Astrocyte of the cerebellum (primary cell): ENCODE measurements at regions not wholly inside any gene's neighbourhood (a gene's known extent, or its start where the extent isn't known, plus 50 kb on each side); places are given as distances from the start of the nearest gene placed in this dataset.
A peak's percentile ranks its signal among the peaks of the same experiment; 100 is the strongest.

Source experiments
- DNase-seq: peaks from one replicate; pipeline ENCODE4 v3.0.0-alpha.2; 2011; ENCODE audit warnings: low read depth
- H3K4me3 ChIP-seq: 2 replicates; pipeline ENCODE4 v1.5.1; 2011; ENCODE audit warnings: mild to moderate bottlenecking, low read depth, low read length, moderate library complexity
- CTCF ChIP-seq: IDR thresholded peaks from 2 replicates; pipeline ENCODE4 v1.5.1; 2012; ENCODE audit warnings: low read length, low read depth, moderate library complexity, mild to moderate bottlenecking; ENCODE audit errors: missing control alignments
- in situ Hi-C: cut with HindIII; loops from 2 replicates; pipeline ENCODE4 v1.10.0; 2017; ENCODE audit warnings: low sequenced_read_pairs

- no peak overlapping the region for H3K4me3 ChIP-seq
- in situ Hi-C loops, result no loop called here
- no peak for DNase-seq
- no peak for TF ChIP-seq CTCF
Measured at GRCh38 chr21:41682719-41683179, 84.1 kb downstream of the RIPK4 start.

DNA sequence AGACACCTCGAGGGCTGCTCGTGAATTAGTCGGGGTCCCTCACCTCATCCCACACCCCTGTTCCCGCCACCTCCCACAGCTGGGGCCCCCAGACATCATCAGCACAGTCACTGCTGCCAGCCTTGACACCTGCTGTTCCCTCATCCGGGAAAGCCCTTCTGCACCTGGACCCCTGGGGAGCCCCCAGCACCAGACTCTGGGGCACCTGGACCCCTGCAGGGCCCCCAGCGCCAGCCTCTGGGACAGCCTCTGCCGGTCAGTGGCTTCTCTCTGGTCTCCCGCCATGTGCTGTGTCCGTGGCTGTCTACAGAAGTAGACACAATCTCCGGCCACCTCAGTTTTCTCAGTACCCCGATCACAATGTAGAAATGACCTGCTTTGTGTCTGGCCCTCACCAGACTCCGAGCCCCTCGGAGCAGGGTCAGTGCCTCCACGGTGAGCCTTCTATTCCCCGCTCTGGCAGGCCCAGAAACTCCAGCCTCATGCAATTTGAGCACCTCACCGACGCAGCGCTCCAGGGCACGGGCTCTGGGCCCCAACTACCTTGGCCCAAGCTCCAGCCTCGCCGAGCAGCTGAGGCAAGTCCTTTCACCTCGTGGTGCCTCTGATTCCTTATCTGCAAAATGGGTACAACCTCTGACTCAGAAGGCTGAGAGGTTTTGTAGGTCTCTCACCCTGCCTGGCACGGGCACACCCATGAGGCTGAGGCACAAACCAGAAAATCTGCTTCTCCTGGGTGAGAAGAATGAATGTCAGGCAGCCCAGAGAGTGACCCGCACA is 84.7 kb downstream of the RIPK4 start:
- no peak overlapping the region for H3K4me3 ChIP-seq
- in situ Hi-C loops, result no loop called here
- no peak for TF ChIP-seq CTCF
- DNase-seq, result no peak

GRCh38 chr21:41681348-41681801 is 85.5 kb downstream of the RIPK4 start:
- no peak for TF ChIP-seq CTCF
- no peak overlapping the region for H3K4me3 ChIP-seq
- no peak for DNase-seq
- in situ Hi-C loops, result no loop called here

GRCh38 chr21:41680444-41681347 is 86.2 kb downstream of the RIPK4 start:
- TF ChIP-seq CTCF, result no peak
- DNase-seq, result no peak
- in situ Hi-C loops, result no loop called here
- H3K4me3 ChIP-seq, result no peak overlapping the region

- no peak for TF ChIP-seq CTCF
- H3K4me3 ChIP-seq, result no peak overlapping the region
- peak; percentile 94 for DNase-seq
- in situ Hi-C loops, result no loop called here
Measured at GRCh38 chr21:41678924-41679318, 87.9 kb downstream of the RIPK4 start.

GRCh38 chr21:41678016-41678923 is 88.6 kb downstream of the RIPK4 start:
- TF ChIP-seq CTCF, result no peak
- no peak for DNase-seq
- in situ Hi-C loops, result no loop called here
- no peak overlapping the region for H3K4me3 ChIP-seq
